ENCODE measurements at regions not wholly inside any gene's neighbourhood (a gene's known extent, or its start where the extent isn't known, plus 50 kb on each side); places are given as distances from the start of the nearest gene placed in this dataset.

- Histone ChIP-seq H3K9ac (ENCODE audit: insufficient read depth, low read length, poor library complexity, severe bottlenecking) (no peak overlapping the region), H3K9me3 (replicated peaks in 1 of 2; ENCODE audit: control insufficient read depth in 1 of 2, insufficient read depth in 1 of 2, low read length in 2 of 2) (no peaks in the 10 kb centered on the region), H3K4me1 (ENCODE audit: control insufficient read depth in 1 of 2, insufficient read depth in 2 of 2, low read length in 2 of 2) (no peaks in the 10 kb centered on the region), H4K20me1 (ENCODE audit: insufficient read depth, low read length) (no peaks in the 10 kb centered on the region), H3K27ac (ENCODE audit: low read depth in 1 of 2, low read length in 2 of 2) (no peak overlapping the region), H3K4me2 (replicated peaks; ENCODE audit: extremely low read depth, low read length, poor library complexity, severe bottlenecking) (no peak overlapping the region), H2AFZ (ENCODE audit: insufficient read depth, low read depth, low read length, poor library complexity, severe bottlenecking) (peak overlapping the region; percentile 6), H3K36me3 (replicated peaks in 1 of 2; ENCODE audit: control insufficient read depth in 1 of 2, insufficient read depth in 2 of 2, low read length in 2 of 2) (no peaks in the 10 kb centered on the region), H3K27me3 (ENCODE audit: control insufficient read depth in 2 of 2, insufficient read depth in 2 of 2, low read length in 2 of 2) (no peaks in the 10 kb centered on the region), H3K4me3 (replicated peaks in 1 of 3; ENCODE audit: low read depth in 2 of 3, low read length in 3 of 3) (no peak overlapping the region), H3K79me2 (ENCODE audit: insufficient read depth, low read length) (no peaks in the 10 kb centered on the region)
- 95% methylated on average over 2 of the region's 6 CpGs for WGBS (ENCODE audit: insufficient coverage)
- H3K36me3 Mint-ChIP-seq, result no peaks in the 10 kb centered on the region
- DNase-seq, result no peak
- H3K4me1 Mint-ChIP-seq, result peaks cover 3% of the 10 kb centered on the region
- H3K4me3 Mint-ChIP-seq, result no peak overlapping the region
- peak overlapping the region in 1 of 7 donors; percentile 68 for H3K27ac Mint-ChIP-seq
- TF ChIP-seq, protein P1, sequence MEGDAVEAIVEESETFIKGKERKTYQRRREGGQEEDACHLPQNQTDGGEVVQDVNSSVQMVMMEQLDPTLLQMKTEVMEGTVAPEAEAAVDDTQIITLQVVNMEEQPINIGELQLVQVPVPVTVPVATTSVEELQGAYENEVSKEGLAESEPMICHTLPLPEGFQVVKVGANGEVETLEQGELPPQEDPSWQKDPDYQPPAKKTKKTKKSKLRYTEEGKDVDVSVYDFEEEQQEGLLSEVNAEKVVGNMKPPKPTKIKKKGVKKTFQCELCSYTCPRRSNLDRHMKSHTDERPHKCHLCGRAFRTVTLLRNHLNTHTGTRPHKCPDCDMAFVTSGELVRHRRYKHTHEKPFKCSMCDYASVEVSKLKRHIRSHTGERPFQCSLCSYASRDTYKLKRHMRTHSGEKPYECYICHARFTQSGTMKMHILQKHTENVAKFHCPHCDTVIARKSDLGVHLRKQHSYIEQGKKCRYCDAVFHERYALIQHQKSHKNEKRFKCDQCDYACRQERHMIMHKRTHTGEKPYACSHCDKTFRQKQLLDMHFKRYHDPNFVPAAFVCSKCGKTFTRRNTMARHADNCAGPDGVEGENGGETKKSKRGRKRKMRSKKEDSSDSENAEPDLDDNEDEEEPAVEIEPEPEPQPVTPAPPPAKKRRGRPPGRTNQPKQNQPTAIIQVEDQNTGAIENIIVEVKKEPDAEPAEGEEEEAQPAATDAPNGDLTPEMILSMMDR (IDR thresholded peaks at IDR 0.05), result no peak
- intact Hi-C loops (cut with micrococcal nuclease), result no loop called here
- peaks cover 0 to 1% (median 0%) of the 10 kb centered on the region in 3 donors for H3K27me3 Mint-ChIP-seq (ENCODE audit: low read depth in 3 of 3)
- H3K9me3 Mint-ChIP-seq, result no peaks in the 10 kb centered on the region
These were observed 101.5 kb upstream of the SMIM36 start for GRCh38 chr17:55612691-55613141.

DNA sequence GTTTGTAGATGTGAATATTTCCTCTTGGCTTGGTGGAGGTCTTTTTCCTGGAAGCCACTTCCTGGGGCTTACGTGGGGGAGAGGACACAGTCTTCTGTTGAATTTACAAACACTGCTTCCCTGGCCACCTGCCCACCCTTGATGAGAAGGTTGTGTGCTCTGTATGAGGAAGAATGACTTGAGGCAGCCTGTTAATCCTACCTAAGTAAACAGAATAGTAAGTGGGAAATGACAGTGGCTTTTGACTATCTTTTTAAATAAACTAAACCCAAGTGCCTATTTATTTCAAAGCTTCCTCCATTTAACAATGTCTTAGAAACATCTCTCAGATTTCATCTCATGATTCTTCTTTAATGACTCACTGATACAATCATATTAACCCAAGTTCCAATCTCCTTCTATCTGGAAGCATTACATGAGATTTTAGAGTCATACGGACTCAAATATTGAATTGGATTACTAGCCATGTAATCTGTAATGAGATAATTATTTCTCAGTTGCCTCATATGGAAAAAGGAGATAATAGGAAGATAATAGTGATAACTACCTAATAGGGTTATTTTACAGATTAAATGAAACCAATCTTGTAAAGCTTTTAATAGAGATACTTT, 96.6 kb upstream of the SMIM36 start:
- H3K27ac ChIP-seq (ENCODE audit: low read depth in 1 of 2, low read length in 2 of 2), result no peak overlapping the region

More for the DNA sequence above, 96.6 kb upstream of the SMIM36 start:
- Mint-ChIP-seq H3K36me3 (no peaks in the 10 kb centered on the region), H3K27ac (no peak overlapping the region), H3K4me3 (no peak overlapping the region), H3K9me3 (no peaks in the 10 kb centered on the region), H3K27me3 (ENCODE audit: low read depth in 3 of 3) (peaks cover 1 to 2% (median 2%) of the 10 kb centered on the region in 3 donors), H3K4me1 (no peaks in the 10 kb centered on the region)
- TF ChIP-seq, protein P1 (IDR thresholded peaks at IDR 0.05), result no peak
- H3K4me1 ChIP-seq (ENCODE audit: control insufficient read depth in 1 of 2, insufficient read depth in 2 of 2, low read length in 2 of 2), result no peaks in the 10 kb centered on the region
- H3K9ac ChIP-seq (ENCODE audit: insufficient read depth, low read length, poor library complexity, severe bottlenecking), result no peak overlapping the region
- intact Hi-C loops (cut with micrococcal nuclease), result no loop called here
- H3K4me2 ChIP-seq (replicated peaks; ENCODE audit: extremely low read depth, low read length, poor library complexity, severe bottlenecking), result no peak overlapping the region
- H3K79me2 ChIP-seq (ENCODE audit: insufficient read depth, low read length), result no peaks in the 10 kb centered on the region
- DNase-seq, result no peak
- H3K36me3 ChIP-seq (replicated peaks in 1 of 2; ENCODE audit: control insufficient read depth in 1 of 2, insufficient read depth in 2 of 2, low read length in 2 of 2), result no peaks in the 10 kb centered on the region
- WGBS (ENCODE audit: insufficient coverage), result no CpG with 5 or more reads among the region's 2 CpGs
- H3K9me3 ChIP-seq (replicated peaks in 1 of 2; ENCODE audit: control insufficient read depth in 1 of 2, insufficient read depth in 1 of 2, low read length in 2 of 2), result no peaks in the 10 kb centered on the region
- no peak overlapping the region for H2AFZ ChIP-seq (ENCODE audit: insufficient read depth, low read depth, low read length, poor library complexity, severe bottlenecking)
- H3K27me3 ChIP-seq (ENCODE audit: control insufficient read depth in 2 of 2, insufficient read depth in 2 of 2, low read length in 2 of 2), result no peaks in the 10 kb centered on the region
- H4K20me1 ChIP-seq (ENCODE audit: insufficient read depth, low read length), result no peaks in the 10 kb centered on the region
- H3K4me3 ChIP-seq (replicated peaks in 1 of 3; ENCODE audit: low read depth in 2 of 3, low read length in 3 of 3), result no peak overlapping the region
